ENCODE measurements at regions not wholly inside any gene's neighbourhood (a gene's known extent, or its start where the extent isn't known, plus 50 kb on each side); places are given as distances from the start of the nearest gene placed in this dataset.
"Not testable (repeated sequence)": the region's sequence is repeated elsewhere in the genome, so short reads cannot be mapped to it uniquely, and the experiment has no call there.

DNA sequence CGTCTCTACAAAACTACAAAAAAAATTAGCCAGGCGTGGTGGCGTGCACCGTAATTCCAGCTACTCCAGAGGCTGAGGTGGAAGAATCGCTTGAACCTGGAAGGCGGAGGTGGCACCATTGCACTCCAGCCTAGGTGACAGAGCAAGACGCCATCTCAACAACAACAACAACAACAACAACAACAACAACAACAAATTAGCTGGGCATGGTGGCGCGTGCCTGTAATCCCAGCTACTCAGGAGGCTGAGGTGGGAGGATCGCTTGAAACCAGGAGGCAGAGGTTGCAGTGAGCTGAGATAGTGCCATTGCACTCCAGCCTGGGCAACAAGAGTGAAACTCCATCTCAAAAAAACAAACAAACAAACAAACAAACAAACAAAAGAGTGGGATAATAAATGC lies 219.9 kb upstream of the SGK1 start:
- not testable (repeated sequence) for TF ChIP-seq CTCF, POLR2A (IDR thresholded peaks at IDR 0.05)

All from uterus (tissue), 2 donors.